Esophagus muscularis mucosa (tissue), 4 donors: ENCODE measurements at regions not wholly inside any gene's neighbourhood (a gene's known extent, or its start where the extent isn't known, plus 50 kb on each side); places are given as distances from the start of the nearest gene placed in this dataset.

ENCODE experiments used
- DNase-seq: peaks from one replicate; pipeline ENCODE4 v3.0.0-alpha.2; 2017; ENCODE audit errors: extremely low spot score
- H3K27ac ChIP-seq, 4 donors: fragments of 200-600 bp; sonication (generic); replicated peaks in 1 of 4; 1 replicate in 3 of 4; 2 replicates in 1 of 4; pipeline ENCODE4 v1.5.1; 2016 to 2019; ENCODE audit warnings: mild to moderate bottlenecking in 1 of 4
- H3K27me3 ChIP-seq, 4 donors: fragments of 200-600 bp; sonication (generic); one replicate each; pipeline versions ENCODE4 v1.5.1 to v1.6.0; 2016 to 2019
- H3K36me3 ChIP-seq, 4 donors: fragments of 200-600 bp; sonication (generic); one replicate each; pipeline ENCODE4 v1.5.1; 2016 to 2019
- H3K4me1 ChIP-seq, 4 donors: fragments of 200-600 bp; sonication (generic); one replicate each; pipeline ENCODE4 v1.5.1; 2016 to 2019
- H3K4me3 ChIP-seq, 4 donors: fragments of 200-600 bp; sonication (generic); 1 replicate in 2 of 4; 2 replicates in 2 of 4; pipeline ENCODE4 v1.5.1; 2016 to 2019; ENCODE audit warnings: mild to moderate bottlenecking in 4 of 4, moderate library complexity in 1 of 4
- H3K9me3 ChIP-seq, 4 donors: fragments of 200-600 bp; sonication (generic); 1 replicate in 3 of 4; 2 replicates in 1 of 4; pipeline ENCODE4 v1.5.1; 2016 to 2019
- CTCF ChIP-seq, 3 experiments: fragments of 200-600 bp in 2 of 3; fragments of 450-650 bp in 1 of 3; sonication (generic) in 2 of 3; IDR thresholded peaks; one replicate each; pipeline ENCODE4 v1.5.1; 2017 to 2019; ENCODE audit warnings: antibody characterized with exemption in 3 of 3, mild to moderate bottlenecking in 2 of 3, moderate library complexity in 1 of 3
- EP300 ChIP-seq: sonication (generic); formaldehyde crosslinking; IDR thresholded peaks from one replicate; pipeline ENCODE4 v1.6.1; 2017; ENCODE audit warnings: antibody characterized with exemption
- POLR2A ChIP-seq: fragments of 450-650 bp; IDR thresholded peaks from one replicate; pipeline ENCODE4 v1.6.1; 2017; ENCODE audit warnings: antibody characterized with exemption, moderate library complexity, mild to moderate bottlenecking, low read depth
- POLR2AphosphoS5 ChIP-seq, 2 donors: sonication (generic); formaldehyde crosslinking; IDR thresholded peaks; one replicate each; pipeline ENCODE4 v1.6.1; 2017; ENCODE audit warnings: antibody characterized with exemption in 2 of 2
- WGBS: methylation state at CpG from one replicate; pipeline ENCODE4 v1.1.5; 2018; 5-methylcytosine and 5-hydroxymethylcytosine counted together
- intact Hi-C: fragments of 100-400 bp; cut with DNase I; formaldehyde crosslinking; loops from one replicate; pipeline ENCODE4 v1.15.1; 2023

- H3K27me3 ChIP-seq: no peaks in the 10 kb centered on the region
- no peak overlapping the region for H3K27ac ChIP-seq
- no peaks in the 10 kb centered on the region for H3K4me1 ChIP-seq
- intact Hi-C loops: no loop called here
- TF ChIP-seq POLR2AphosphoS5 (IDR thresholded peaks at IDR 0.05) (no peak), POLR2A (no peak), EP300 (no peak), CTCF (IDR thresholded peaks at IDR 0.05) (no peak)
- H3K36me3 ChIP-seq: no peaks in the 10 kb centered on the region
- no peak overlapping the region for H3K4me3 ChIP-seq
- H3K9me3 ChIP-seq: no peaks in the 10 kb centered on the region
- DNase-seq: no peak
- 66% methylated on average over 3 of the region's 3 CpGs for WGBS
These were observed 1881.7 kb downstream of the MRPL39 start for GRCh38 chr21:23725576-23725975.

GRCh38 chr21:23718446-23719285 lies 1888.6 kb downstream of the MRPL39 start:
- H3K27me3 ChIP-seq: peaks cover 0 to 5% (median 0%) of the 10 kb centered on the region in 4 donors
- TF ChIP-seq POLR2AphosphoS5 (IDR thresholded peaks at IDR 0.05): no peak
- no peak for TF ChIP-seq CTCF (IDR thresholded peaks at IDR 0.05)
- TF ChIP-seq EP300: no peak
- no peak for TF ChIP-seq POLR2A
- no peak overlapping the region for H3K27ac ChIP-seq
- no peaks in the 10 kb centered on the region for H3K4me1 ChIP-seq
- no peak for DNase-seq
- H3K9me3 ChIP-seq: no peaks in the 10 kb centered on the region
- H3K36me3 ChIP-seq: no peaks in the 10 kb centered on the region
- H3K4me3 ChIP-seq: no peak overlapping the region
- intact Hi-C loops: no loop called here
- WGBS: 60% methylated on average over 6 of the region's 6 CpGs

GRCh38 chr21:23712166-23712565 lies 1895.1 kb downstream of the MRPL39 start:
- Histone ChIP-seq H3K4me1 (no peaks in the 10 kb centered on the region), H3K36me3 (no peaks in the 10 kb centered on the region), H3K9me3 (no peaks in the 10 kb centered on the region), H3K27ac (no peak overlapping the region), H3K27me3 (peaks cover 0 to 5% (median 0%) of the 10 kb centered on the region in 4 donors), H3K4me3 (no peak overlapping the region)
- intact Hi-C loops: no loop called here
- TF ChIP-seq CTCF (IDR thresholded peaks at IDR 0.05): no peak
- TF ChIP-seq POLR2A: no peak
- no peak for TF ChIP-seq POLR2AphosphoS5 (IDR thresholded peaks at IDR 0.05)
- no peak for TF ChIP-seq EP300
- DNase-seq: no peak
- WGBS: 59% methylated on average over 1 of the region's 1 CpG

GRCh38 chr21:23706431-23706830 lies 1900.8 kb downstream of the MRPL39 start:
- 72% methylated on average over 2 of the region's 2 CpGs for WGBS
- H3K4me1 ChIP-seq: no peaks in the 10 kb centered on the region
- intact Hi-C loops: no loop called here
- no peak overlapping the region for H3K27ac ChIP-seq
- H3K9me3 ChIP-seq: no peaks in the 10 kb centered on the region
- no peak for TF ChIP-seq POLR2AphosphoS5 (IDR thresholded peaks at IDR 0.05)
- TF ChIP-seq POLR2A: no peak
- TF ChIP-seq CTCF (IDR thresholded peaks at IDR 0.05): no peak
- TF ChIP-seq EP300: no peak
- no peak overlapping the region for H3K4me3 ChIP-seq
- no peaks in the 10 kb centered on the region for H3K27me3 ChIP-seq
- no peaks in the 10 kb centered on the region for H3K36me3 ChIP-seq
- DNase-seq: no peak
